ENCODE measurements at regions not wholly inside any gene's neighbourhood (a gene's known extent, or its start where the extent isn't known, plus 50 kb on each side); places are given as distances from the start of the nearest gene placed in this dataset.
"Not testable (repeated sequence)": the region's sequence is repeated elsewhere in the genome, so short reads cannot be mapped to it uniquely, and the experiment has no call there.

DNA sequence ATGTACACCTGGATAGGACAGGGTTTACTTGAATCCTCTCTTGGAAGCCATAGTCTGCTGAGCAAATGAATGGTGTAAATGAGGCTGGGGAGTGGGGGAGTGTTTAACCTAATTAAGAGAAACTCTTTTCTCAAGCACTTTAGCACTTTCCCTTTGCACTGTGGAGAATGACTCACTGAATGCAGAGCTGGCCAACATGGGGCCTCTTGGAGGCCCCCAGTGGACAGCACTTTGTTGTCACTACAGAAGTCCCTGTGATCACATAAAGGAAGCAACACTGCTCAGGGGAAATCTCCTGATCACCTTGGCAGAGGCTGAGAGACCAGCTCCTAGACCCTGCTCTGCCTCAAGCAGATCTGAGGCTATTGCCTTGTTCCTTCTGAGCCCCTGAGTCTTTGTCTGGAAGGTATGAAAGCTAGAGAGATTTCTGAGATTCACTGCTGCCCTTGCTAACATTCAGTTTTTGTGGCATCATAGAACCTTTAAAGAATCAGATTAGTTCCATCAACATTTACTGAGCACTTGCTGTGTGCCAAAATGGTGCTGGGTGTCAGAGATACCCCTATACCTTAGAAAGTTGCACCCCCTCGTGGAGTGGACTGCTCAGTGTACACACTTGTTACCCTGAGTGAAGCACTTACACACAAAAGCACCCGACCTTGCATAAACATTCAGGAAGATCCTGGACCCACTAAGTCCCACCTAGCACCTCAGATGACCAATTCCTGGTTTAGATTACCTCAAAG is 230.1 kb upstream of the CCL2 start:
- no peak for ATAC-seq (ENCODE audit: poor library complexity)
- DNase-seq, result no peak
- intact Hi-C loops (cut with DNase I), result no loop called here

DNA sequence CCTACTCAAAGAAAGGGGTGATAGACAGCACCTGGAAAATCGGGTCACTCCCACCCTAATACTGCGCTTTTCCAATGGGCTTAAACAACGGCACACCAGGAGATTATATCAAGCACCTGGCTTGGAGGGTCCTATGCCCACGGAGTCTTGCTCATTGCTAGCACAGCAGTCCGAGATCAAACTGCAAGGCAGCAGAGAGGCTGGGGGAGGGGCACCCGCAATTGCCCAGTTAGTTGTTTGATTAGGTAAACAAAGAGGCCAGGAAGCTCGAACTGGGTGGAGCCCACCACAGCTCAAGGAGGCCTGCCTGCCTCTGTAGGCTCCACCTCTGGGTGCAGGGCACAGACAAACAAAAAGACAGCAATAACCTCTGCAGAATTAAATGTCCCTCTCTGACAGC is 224.5 kb upstream of the CCL2 start:
- ATAC-seq (ENCODE audit: poor library complexity); intact Hi-C loops (cut with DNase I); DNase-seq: not testable (repeated sequence)

DNA sequence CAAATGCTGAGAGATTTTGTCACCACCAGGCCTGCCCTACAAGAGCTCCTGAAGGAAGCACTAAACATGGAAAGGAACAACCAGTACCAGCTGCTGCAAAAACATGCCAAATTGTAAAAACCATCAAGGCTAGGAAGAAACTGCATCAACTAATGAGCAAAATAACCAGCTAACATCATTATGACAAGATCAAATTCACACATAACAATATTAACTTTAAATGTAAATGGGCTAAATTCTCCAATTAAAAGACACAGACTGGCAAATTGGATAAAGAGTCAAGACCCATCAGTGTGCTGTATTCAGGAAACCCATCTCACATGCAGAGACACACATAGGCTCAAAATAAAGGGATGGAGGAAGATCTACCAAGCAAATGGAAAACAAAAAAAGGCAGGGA is 222.8 kb upstream of the CCL2 start:
- DNase-seq; ATAC-seq (ENCODE audit: poor library complexity): not testable (repeated sequence)

DNA sequence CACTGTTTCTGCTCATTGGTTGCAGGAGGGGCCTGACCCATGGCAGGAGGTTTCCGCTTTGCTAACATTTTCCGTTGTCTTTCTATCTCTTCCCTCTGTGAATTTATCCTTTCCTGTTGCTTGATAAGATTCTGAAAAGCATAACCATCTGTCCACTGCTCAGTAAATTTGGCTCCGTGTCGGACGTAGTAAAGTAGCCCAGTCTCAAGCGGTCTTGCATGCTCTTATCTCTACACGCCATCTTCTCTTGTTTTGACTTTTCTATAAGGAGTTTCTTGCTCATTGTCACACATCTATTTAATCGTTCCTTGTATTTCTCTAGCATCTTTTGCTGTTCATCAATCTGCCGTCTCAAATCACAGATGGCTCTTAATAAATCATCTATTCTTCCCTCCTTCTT is 216.3 kb upstream of the CCL2 start:
- not testable (repeated sequence) for DNase-seq; ATAC-seq (ENCODE audit: poor library complexity)

More for the DNA sequence above, 222.8 kb upstream of the CCL2 start:
- intact Hi-C loops (cut with DNase I), result not testable (repeated sequence)

DNA sequence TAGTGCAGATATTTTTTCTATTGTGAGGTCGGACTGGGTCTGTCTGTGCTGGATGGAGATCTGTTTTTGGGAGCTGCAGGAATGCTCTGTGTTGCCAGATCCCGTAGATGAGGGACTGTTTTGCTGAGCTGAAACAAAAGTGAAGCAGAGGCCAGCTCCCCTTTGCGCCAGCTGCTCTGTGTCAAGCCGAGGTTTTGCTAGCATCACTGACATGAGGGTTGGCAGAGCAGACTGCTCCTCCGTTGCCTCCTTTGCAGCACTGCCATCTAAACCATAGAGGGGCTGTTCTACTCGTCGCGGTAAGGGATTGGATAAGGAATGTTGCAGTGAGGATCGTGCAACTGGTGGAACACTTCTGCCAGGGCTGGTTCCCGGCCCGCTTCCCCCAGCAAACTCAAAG is 215.9 kb upstream of the CCL2 start:
- DNase-seq; intact Hi-C loops (cut with DNase I); ATAC-seq (ENCODE audit: poor library complexity): not testable (repeated sequence)

More for the DNA sequence above, 216.3 kb upstream of the CCL2 start:
- intact Hi-C loops (cut with DNase I), result not testable (repeated sequence)

DNA sequence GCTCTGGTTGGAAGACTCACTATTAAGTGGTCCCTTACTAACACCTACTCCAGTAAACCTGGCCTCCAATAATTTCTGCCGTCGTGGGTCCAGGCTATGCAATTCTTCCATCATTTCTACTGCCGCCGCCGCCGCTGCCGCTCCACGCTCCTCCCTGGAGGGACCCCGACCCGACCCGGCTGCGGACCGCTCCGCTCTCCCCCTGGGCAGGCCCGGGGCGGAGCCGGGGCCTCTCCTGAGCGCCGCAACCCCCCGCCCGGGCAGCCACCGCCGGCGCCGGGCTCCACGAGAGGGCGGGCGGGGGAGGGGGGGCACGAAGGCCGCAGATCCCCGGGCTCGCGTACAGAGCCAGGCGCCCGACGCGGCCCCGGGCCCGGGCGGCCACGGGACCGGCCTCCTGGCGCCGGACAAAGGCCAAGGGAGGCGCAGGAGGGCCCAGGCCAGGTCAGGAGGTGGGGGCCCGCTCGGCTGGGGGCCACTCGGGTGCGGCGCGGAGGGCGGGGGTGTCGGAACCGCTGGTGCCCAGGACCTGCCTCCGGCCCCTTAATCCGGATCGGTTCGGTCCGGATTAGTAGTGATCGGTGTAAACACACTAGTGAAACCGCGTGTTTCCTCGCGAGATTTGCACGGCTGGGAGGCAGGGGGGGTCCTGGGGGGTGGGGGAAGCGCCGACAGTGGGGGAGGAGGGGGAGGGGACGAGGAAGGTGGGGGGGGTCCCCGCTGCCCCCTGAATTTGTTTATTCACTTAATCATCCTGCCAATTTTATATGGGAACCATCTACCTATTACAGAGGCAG is 215.1 kb upstream of the CCL2 start:
- intact Hi-C loops (cut with DNase I); DNase-seq: not testable (repeated sequence)
- ATAC-seq (ENCODE audit: poor library complexity), result peak; percentile 74

DNA sequence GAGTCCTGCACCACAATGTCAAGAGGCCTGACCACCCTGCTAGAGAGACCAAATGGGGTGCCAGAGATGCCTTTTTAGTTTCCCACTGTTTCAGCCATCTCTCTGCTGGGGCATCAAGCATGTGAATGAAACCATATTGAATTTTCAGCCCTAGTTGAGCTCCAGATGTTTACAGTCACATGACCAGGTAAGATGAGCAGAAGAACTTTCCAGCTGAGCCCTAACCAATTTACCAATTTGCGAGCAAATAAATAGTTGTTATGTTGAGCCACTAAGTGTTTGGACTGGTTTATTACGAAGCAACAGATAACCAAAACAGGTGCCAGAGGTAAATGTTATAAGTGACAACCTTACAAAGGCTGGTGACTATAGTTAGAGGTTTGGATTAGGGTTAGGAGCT is 209.1 kb upstream of the CCL2 start:
- no peak for ATAC-seq (ENCODE audit: poor library complexity)
- intact Hi-C loops (cut with DNase I), result no loop called here

DNA sequence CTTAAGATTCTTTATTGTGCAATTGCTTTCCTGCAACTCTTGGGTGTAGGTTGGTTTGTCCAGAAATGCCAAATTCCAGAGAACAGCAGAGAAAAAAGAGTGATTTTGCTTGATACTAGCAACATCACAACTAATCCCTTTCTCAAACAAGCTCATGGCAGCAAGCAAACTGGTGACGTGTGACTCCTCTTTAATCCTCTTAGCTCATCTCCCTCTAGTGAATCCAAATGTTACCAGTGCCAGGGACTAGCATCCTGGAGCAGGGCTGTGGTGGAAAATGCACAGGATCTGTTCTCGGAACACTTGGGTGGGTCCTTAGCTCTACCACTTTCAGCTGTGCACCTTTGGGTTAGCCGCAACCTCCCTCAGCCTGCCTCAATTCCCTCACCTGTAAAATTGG is 204.0 kb upstream of the CCL2 start:
- DNase-seq (no peak), ATAC-seq (ENCODE audit: poor library complexity) (no peak)
- intact Hi-C loops (cut with DNase I), result no loop called here

More for the DNA sequence above, 209.1 kb upstream of the CCL2 start:
- DNase-seq, result no peak

DNA sequence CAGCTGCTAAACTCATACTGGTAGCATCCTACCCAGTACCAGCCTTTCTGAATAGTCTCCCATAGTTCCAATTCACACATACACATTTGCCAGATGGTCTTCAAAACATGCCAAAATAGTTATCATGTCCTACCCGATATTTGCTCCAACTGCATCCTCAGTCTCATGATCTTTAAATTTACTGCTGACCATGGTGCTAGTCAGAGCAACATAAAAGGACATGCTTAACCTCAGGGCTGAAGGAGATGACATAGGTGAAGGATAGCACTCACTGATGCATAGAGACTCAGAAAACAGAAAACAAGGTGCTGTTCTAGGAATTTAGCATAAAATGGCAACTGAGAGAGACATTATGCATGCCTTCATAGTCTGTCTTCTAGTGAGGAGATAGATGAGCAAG is 200.6 kb upstream of the CCL2 start:
- DNase-seq (no peak), ATAC-seq (ENCODE audit: poor library complexity) (no peak)
- intact Hi-C loops (cut with DNase I), result no loop called here

DNA sequence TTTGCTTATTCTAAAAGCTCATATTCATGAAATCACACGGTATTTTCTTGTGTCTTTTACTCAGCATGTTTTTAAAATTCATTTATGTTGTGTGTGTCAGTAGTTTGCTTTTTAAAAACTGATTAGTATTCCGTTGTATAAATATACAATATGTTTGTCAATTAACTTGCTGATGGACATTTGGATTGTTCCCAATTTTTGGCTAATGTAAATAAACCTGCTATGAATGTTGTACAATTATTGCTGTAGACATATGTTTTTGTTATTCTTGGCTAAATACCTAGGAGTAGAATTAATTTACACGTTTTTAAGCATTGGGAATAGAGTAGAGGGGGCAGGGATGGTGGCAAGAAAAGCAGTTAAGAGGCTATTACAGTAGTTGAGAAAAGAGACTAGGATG is 199.5 kb upstream of the CCL2 start:
- ATAC-seq (ENCODE audit: poor library complexity) (no peak), DNase-seq (no peak)
- intact Hi-C loops (cut with DNase I), result no loop called here

DNA sequence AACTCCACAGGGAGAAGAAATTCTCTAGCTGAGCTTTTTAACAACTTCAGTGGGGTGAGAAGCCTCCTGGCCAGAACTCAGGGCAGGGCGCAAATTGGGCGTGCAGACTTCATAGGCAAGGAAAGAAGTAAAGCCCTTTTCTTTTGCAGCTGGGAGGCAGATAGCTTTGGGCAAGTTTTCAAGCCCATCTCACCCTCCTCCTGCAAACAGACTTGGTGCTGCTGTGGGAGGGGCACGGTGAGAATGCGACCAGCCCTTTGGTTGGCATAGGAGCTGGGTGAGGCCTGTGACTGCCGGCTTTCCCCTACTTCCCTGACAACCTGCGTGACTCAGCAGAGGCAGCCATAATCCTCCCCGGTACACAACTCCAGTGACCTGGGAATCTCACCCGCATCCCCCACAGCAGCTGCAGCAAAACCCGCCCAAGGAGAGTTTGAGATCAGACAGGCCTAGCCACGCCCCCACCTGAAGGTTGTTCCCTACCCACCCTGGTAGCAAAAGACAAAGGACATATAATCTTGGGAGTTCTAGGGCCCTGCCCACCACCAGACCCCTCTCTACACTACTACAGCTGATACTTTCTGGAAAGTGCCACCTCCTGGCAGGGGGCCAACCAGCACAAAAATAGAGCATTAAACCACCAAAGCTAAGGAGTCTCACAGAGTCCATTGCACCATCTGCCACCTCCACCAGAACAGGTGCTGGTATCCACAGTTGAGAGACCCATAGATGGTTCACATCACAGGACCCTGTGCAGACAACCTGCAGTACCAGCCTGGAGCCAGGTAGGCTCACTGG is 195.5 kb upstream of the CCL2 start:
- DNase-seq (no peak), ATAC-seq (ENCODE audit: poor library complexity) (no peak)
- intact Hi-C loops (cut with DNase I), result no loop called here

DNA sequence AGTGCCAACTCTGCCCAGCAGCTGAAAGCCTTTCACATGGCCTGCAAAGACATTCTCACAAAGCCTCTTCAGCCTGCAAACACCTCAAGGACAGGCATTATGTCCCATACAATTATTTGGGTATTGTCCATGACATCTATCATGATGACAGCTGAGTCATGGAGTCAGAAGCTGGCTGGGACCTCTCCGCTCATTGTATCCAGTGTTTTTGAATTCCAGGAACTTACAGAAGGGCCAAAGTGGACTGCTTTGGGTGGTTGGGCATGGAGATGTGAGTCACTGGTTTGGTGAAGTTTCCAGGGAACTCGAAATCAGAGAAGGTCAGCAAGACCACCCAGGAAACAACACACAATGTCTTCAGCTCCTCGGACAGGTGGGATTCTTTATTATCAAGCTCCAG is 188.6 kb upstream of the CCL2 start:
- ATAC-seq (ENCODE audit: poor library complexity) (no peak), DNase-seq (no peak)
- intact Hi-C loops (cut with DNase I), result no loop called here

DNA sequence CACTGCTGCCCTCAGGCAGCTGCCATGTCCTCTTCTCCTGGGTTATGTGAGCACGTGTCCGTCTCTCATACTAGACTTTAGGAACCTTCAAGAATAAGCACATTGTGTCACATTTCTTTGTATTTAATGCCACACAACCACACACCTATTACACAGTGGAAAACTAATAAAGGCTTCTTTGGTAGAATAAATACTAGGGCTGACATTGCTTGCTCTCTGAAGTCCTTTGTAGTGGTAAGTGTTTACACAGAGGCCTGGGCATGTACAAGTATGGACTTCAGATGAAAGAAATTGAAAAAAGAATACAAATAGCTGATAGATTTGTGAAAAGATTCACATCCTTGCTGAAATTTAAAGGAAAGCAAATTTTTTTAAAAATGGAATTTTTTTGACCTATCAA is 188.1 kb upstream of the CCL2 start:
- ATAC-seq (ENCODE audit: poor library complexity) (no peak), DNase-seq (no peak)
- intact Hi-C loops (cut with DNase I), result no loop called here

DNA sequence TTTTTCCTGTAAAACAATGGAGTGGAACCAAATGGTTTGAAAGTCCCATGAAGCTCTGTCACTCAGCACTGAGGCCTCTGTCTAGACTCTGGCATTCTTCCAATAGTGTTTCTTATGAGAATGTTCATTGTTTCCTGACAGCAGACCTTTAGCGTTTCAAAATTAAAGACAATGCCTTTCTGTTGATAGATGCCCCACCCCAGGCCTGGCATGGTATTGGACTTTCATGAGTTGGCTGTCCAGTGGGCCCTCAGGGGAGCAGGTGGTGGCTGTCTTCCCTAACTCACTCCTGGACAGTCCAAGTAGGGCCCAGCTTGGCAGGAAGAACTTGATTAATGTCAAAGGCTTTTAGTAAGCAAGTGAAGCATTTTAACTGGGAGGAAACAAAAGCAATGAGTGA is 186.5 kb upstream of the CCL2 start:
- DNase-seq (no peak), ATAC-seq (ENCODE audit: poor library complexity) (no peak)
- intact Hi-C loops (cut with DNase I), result no loop called here

DNA sequence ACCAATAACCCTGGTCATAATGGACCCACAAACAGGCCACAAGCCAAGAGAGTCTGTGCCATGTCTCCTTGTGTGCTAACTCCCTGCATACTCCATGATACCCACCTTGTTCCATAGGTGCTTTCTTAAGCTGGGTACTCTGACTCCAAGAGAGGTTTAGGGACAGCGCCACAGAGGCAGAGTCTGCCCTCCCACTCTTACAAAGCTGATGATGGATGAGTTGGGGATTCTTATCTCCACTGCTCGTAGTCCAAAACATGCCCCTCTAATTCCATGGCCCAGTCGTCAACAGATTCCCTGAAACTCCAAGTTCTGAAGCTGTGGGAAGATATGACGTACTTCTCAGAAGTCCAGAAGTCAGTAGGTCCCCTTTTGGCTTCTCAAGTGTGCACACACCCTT is 184.4 kb upstream of the CCL2 start:
- intact Hi-C loops (cut with DNase I), result no loop called here
- ATAC-seq (ENCODE audit: poor library complexity), result no peak
- DNase-seq, result no peak

DNA sequence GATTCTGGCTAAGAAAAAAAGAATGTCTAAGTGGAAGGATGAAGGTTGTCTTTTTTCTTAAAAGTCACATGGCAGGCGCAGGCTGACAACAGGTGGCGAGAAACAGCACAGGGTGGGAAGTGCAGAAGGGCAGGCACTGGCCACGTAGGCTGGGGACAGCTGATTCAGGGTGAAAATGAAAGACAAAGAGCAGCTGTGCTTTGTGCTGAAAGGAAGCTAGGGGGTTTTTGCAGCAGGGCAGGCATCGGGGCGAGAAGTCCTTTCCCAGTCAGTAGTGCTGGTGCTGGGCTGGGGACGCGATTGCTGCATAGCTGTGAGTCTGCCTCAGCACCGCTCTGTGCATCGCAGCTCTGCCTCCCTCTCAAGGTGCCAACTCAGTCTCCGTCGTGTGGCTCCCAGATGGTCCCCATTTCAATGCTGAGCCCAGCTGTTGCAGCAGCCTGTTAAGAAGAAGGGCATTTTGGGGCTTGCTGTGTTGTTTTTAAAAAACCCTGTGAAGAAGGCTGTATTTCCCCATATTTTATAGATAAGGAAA is 183.1 kb upstream of the CCL2 start:
- ATAC-seq (ENCODE audit: poor library complexity) (no peak), DNase-seq (no peak)
- intact Hi-C loops (cut with DNase I), result no loop called here

DNA sequence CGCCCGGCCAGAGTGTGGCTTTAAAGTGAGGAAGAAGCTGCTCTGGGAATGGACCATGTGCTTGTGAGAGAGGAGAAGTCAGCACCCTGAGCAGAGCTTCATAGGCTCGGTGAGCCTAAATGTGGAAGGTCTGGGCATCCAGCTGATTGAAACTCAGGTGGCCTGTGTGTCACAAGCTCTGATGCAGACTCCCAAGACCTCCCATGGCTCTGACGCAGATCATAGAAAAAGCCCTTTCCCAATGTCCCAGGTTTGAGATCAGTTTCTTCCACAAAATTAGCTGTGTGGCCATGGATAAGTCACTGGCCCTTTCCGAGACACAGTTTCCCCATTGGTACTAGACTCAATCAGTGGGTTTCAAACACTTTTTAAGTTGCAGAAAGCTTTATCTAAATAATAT is 180.0 kb upstream of the CCL2 start:
- no peak for ATAC-seq (ENCODE audit: poor library complexity)
- no peak for DNase-seq
- intact Hi-C loops (cut with DNase I), result no loop called here

DNA sequence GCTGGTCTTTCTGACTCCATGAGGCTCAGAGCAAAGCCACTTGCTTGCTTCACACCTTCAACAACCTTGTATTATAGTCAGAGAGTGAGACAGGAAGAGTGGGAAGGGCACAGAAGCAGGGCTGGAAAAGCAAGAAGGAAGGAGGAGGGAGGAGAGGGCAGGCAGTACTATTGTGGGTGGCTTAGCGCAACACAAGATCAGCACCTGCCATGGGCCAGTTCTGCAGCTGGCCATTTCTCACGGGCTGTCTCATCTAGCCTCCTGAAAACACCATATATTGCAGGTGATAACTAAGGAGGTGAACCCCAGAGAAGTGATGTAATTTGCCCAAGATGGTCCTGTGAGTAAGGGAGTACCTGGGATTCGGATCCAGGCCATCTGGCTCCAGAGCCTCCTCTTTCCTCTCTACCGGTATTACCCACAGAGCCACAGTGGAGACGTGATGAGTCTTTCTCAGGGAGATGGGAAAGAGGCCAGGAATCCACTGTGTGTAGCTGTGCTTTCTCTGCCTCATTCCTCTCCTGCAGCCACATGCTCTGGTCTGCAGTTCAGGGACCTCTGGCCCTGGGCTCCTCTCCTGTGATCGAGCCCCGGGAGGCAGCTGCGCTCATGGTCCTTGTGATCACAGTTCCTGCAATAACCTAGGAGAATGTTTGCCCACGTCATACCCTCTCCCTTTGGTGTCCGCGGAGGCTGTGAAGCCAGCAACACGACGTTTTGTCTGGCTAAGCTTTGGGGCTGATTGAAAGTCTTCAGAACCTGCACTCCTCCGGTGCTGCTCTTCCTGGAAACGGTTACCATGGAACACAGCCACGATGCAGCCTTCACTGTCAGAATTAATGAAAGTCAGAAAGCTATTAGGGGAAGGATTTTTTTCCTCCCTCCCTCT is 178.1 kb upstream of the CCL2 start:
- no peak for DNase-seq
- intact Hi-C loops (cut with DNase I), result no loop called here
- ATAC-seq (ENCODE audit: poor library complexity), result no peak

Data from Right ventricle myocardium superior (tissue), 1 donor.